Caco-2 (cell line): ENCODE measurements at regions not wholly inside any gene's neighbourhood (a gene's known extent, or its start where the extent isn't known, plus 50 kb on each side); places are given as distances from the start of the nearest gene placed in this dataset.

ENCODE experiments used
- BruUV-seq: library from RNA; stranded (reverse); fragments of 400-500 nt; replicated peaks from 2 replicates; lab custom pipeline; 2021; lab: Mats Ljungman, UMichigan
- CTCF ChIA-PET: fragments of 300-600 bp; sonication (Branson Sonifier 250); formaldehyde crosslinking; loops from one replicate; lab custom pipeline; 2022; ENCODE audit warnings: antibody characterized with exemption; lab: Charles Lee
- POLR2A ChIA-PET: fragments of 300-600 bp; sonication (Branson Sonifier 250); formaldehyde crosslinking; loops from one replicate; lab custom pipeline; 2022; ENCODE audit warnings: antibody characterized with exemption; lab: Charles Lee
- DNase-seq, 2 experiments: peaks; one replicate each; pipeline versions ENCODE4 v3.0.0 to v3.0.0-alpha.2; 2020 to 2022
- H3K27me3 ChIP-seq: replicated peaks from 2 replicates; pipeline ENCODE4 v1.6.0; 2011; ENCODE audit warnings: low read length; ENCODE audit not compliant: control insufficient read depth, insufficient read depth
- H3K36me3 ChIP-seq: 2 replicates; pipeline ENCODE4 v1.5.1; 2011; ENCODE audit warnings: low read length; ENCODE audit not compliant: control insufficient read depth, insufficient read depth
- H3K4me1 ChIP-seq: fragments of 250-450 bp; sonication (Bioruptor Pico); 2 replicates; pipeline ENCODE4 v1.5.1; 2020; ENCODE audit warnings: mild to moderate bottlenecking
- H3K4me3 ChIP-seq: 2 replicates; pipeline ENCODE4 v1.5.1; 2011; ENCODE audit warnings: low read depth, mild to moderate bottlenecking, control low read depth, low read length
- H3K9me3 ChIP-seq: fragments of 250-450 bp; sonication (Bioruptor Pico); 2 replicates; pipeline ENCODE4 v1.5.1; 2020; ENCODE audit warnings: mild to moderate bottlenecking, moderate library complexity
- H3K27ac Mint-ChIP-seq: one replicate; pipeline ENCODE4 v1.8.0; 2022; ENCODE audit warnings: mixed read lengths; ENCODE audit not compliant: unreplicated experiment
- H3K27me3 Mint-ChIP-seq: one replicate; pipeline ENCODE4 v1.8.0; 2022; ENCODE audit warnings: mixed read lengths; ENCODE audit not compliant: insufficient read depth, unreplicated experiment
- H3K36me3 Mint-ChIP-seq: one replicate; pipeline ENCODE4 v1.8.0; 2022; ENCODE audit warnings: mild to moderate bottlenecking, mixed read lengths; ENCODE audit not compliant: insufficient read depth, unreplicated experiment
- H3K4me1 Mint-ChIP-seq: one replicate; pipeline ENCODE4 v1.8.0; 2022; ENCODE audit warnings: low read depth, mixed read lengths; ENCODE audit not compliant: unreplicated experiment
- H3K4me3 Mint-ChIP-seq: one replicate; pipeline ENCODE4 v1.8.0; 2022; ENCODE audit warnings: mild to moderate bottlenecking, moderate library complexity, mixed read lengths; ENCODE audit not compliant: unreplicated experiment
- H3K9me3 Mint-ChIP-seq: one replicate; pipeline ENCODE4 v1.8.0; 2022; ENCODE audit warnings: mixed read lengths; ENCODE audit not compliant: unreplicated experiment
- CTCF ChIP-seq, 2 experiments: fragments of 200-600 bp in 1 of 2; IDR thresholded peaks; 1 replicate in 1 of 2; 2 replicates in 1 of 2; pipeline versions ENCODE4 v1.5.1 to v1.8.0; 2011 to 2022; ENCODE audit warnings: antibody characterized with exemption in 1 of 2, control low read depth in 1 of 2, inconsistent platforms in 1 of 2, low read depth in 1 of 2, low read length in 1 of 2, mild to moderate bottlenecking in 1 of 2, moderate library complexity in 1 of 2; ENCODE audit not compliant: insufficient read depth in 1 of 2, severe bottlenecking in 1 of 2, unreplicated experiment in 1 of 2
- intact Hi-C: fragments of 100-400 bp; cut with micrococcal nuclease; formaldehyde crosslinking; loops from one replicate; pipeline ENCODE4 v1.10.0; 2022; ENCODE audit not compliant: unreplicated experiment

- ChIA-PET POLR2A (no interaction called here), CTCF (no interaction called here)
- BruUV-seq, result no TSS peak
- no peak for TF ChIP-seq CTCF (IDR thresholded peaks at IDR 0.05; ENCODE audit: insufficient read depth in 1 of 2, low read depth in 1 of 2, low read length in 1 of 2, severe bottlenecking in 1 of 2, unreplicated experiment in 1 of 2)
- no peaks in the 10 kb centered on the region for H3K4me1 ChIP-seq
- no peak overlapping the region for H3K4me3 ChIP-seq
- intact Hi-C loops, result no loop called here
- Mint-ChIP-seq H3K27me3 (peaks cover 17% of the 10 kb centered on the region), H3K9me3 (no peaks in the 10 kb centered on the region), H3K27ac (no peak overlapping the region), H3K4me1 (no peaks in the 10 kb centered on the region), H3K36me3 (no peaks in the 10 kb centered on the region), H3K4me3 (no peak overlapping the region)
- H3K36me3 ChIP-seq, result no peaks in the 10 kb centered on the region
- H3K27me3 ChIP-seq, result no peaks in the 10 kb centered on the region
- no peak for DNase-seq
- H3K9me3 ChIP-seq, result no peaks in the 10 kb centered on the region
Measured at GRCh38 chrX:150282953-150283352, 80.2 kb upstream of the MAMLD1 start.

GRCh38 chrX:150291014-150291413 is 72.1 kb upstream of the MAMLD1 start:
- CTCF ChIA-PET, result no interaction called here
- H3K9me3 ChIP-seq, result no peaks in the 10 kb centered on the region
- H3K4me3 Mint-ChIP-seq, result no peak overlapping the region
- no peak overlapping the region for H3K27ac Mint-ChIP-seq
- no TSS peak for BruUV-seq
- no peaks in the 10 kb centered on the region for H3K4me1 Mint-ChIP-seq
- H3K4me1 ChIP-seq, result no peaks in the 10 kb centered on the region
- DNase-seq, result no peak
- no peak for TF ChIP-seq CTCF (IDR thresholded peaks at IDR 0.05; ENCODE audit: insufficient read depth in 1 of 2, low read depth in 1 of 2, low read length in 1 of 2, severe bottlenecking in 1 of 2, unreplicated experiment in 1 of 2)
- H3K27me3 Mint-ChIP-seq, result peaks cover 1% of the 10 kb centered on the region
- intact Hi-C loops, result no loop called here
- no peaks in the 10 kb centered on the region for H3K27me3 ChIP-seq
- no peaks in the 10 kb centered on the region for H3K9me3 Mint-ChIP-seq
- no peaks in the 10 kb centered on the region for H3K36me3 Mint-ChIP-seq
- H3K4me3 ChIP-seq, result no peak overlapping the region
- POLR2A ChIA-PET, result no interaction called here
- H3K36me3 ChIP-seq, result no peaks in the 10 kb centered on the region

GRCh38 chrX:150293311-150294013 is 69.7 kb upstream of the MAMLD1 start:
- Histone ChIP-seq H3K27me3 (no peaks in the 10 kb centered on the region), H3K4me3 (no peak overlapping the region), H3K9me3 (no peaks in the 10 kb centered on the region), H3K36me3 (no peaks in the 10 kb centered on the region), H3K4me1 (no peaks in the 10 kb centered on the region)
- intact Hi-C loops, result no loop called here
- Mint-ChIP-seq H3K9me3 (no peaks in the 10 kb centered on the region), H3K27ac (no peak overlapping the region), H3K4me3 (no peak overlapping the region), H3K27me3 (no peaks in the 10 kb centered on the region), H3K4me1 (no peaks in the 10 kb centered on the region), H3K36me3 (no peaks in the 10 kb centered on the region)
- POLR2A ChIA-PET, result no interaction called here
- BruUV-seq, result no TSS peak
- no peak for DNase-seq
- CTCF ChIA-PET, result no interaction called here
- no peak for TF ChIP-seq CTCF (IDR thresholded peaks at IDR 0.05; ENCODE audit: insufficient read depth in 1 of 2, low read depth in 1 of 2, low read length in 1 of 2, severe bottlenecking in 1 of 2, unreplicated experiment in 1 of 2)
